Endothelial cell of umbilical vein (primary cell): ENCODE measurements at regions not wholly inside any gene's neighbourhood (a gene's known extent, or its start where the extent isn't known, plus 50 kb on each side); places are given as distances from the start of the nearest gene placed in this dataset.

Experiments used
- EZH2 ChIP-seq: IDR thresholded peaks from 2 replicates; pipeline ENCODE4 v1.6.1; 2012; ENCODE audit warnings: borderline replicate concordance, low read depth, mild to moderate bottlenecking, moderate library complexity, low read length, inconsistent platforms; ENCODE audit not compliant: severe bottlenecking
- FOS ChIP-seq: IDR thresholded peaks from 2 replicates; pipeline ENCODE4 v1.6.1; 2011; ENCODE audit warnings: mild to moderate bottlenecking, low read length, moderate library complexity, borderline replicate concordance; ENCODE audit not compliant: insufficient read depth
- GATA2 ChIP-seq: IDR thresholded peaks from 2 replicates; pipeline ENCODE4 v1.7.0; 2011; ENCODE audit warnings: low read depth, mild to moderate bottlenecking, moderate library complexity, mixed read lengths, low read length; ENCODE audit not compliant: insufficient read length, insufficient read depth
- JUN ChIP-seq: IDR thresholded peaks from 2 replicates; pipeline ENCODE4 v1.6.1; 2011; ENCODE audit warnings: borderline replicate concordance, low read depth; ENCODE audit not compliant: insufficient read length, insufficient read depth
- MYC ChIP-seq: IDR thresholded peaks from one replicate; pipeline ENCODE4 v1.6.1; 2011; ENCODE audit warnings: mild to moderate bottlenecking, low read depth, low read length
- POLR2A ChIP-seq: IDR thresholded peaks from 2 replicates; pipeline ENCODE4 v1.6.1; 2012; ENCODE audit warnings: low read depth, mild to moderate bottlenecking, control low read depth, low read length
- POLR2AphosphoS5 ChIP-seq: IDR thresholded peaks from 2 replicates; pipeline ENCODE4 v1.6.1; 2012; ENCODE audit warnings: low read depth, mild to moderate bottlenecking, control low read depth, low read length, moderate library complexity; ENCODE audit not compliant: insufficient read depth
- TF ChIP-seq, protein P1 (sequence below), 2 donors: IDR thresholded peaks; 1 replicate in 1 of 2; 2 replicates in 1 of 2; pipeline ENCODE4 v1.5.1; 2011; ENCODE audit warnings: low read length in 2 of 2, mild to moderate bottlenecking in 2 of 2, moderate library complexity in 2 of 2, control low read depth in 1 of 2, inconsistent platforms in 1 of 2, low read depth in 1 of 2; ENCODE audit not compliant: insufficient read depth in 1 of 2; ENCODE audit errors: extremely low read depth in 1 of 2
- TF ChIP-seq, protein P2 (sequence below): IDR thresholded peaks from 2 replicates; pipeline ENCODE4 v1.6.1; 2011; ENCODE audit not compliant: insufficient read depth, insufficient read length

DNA sequence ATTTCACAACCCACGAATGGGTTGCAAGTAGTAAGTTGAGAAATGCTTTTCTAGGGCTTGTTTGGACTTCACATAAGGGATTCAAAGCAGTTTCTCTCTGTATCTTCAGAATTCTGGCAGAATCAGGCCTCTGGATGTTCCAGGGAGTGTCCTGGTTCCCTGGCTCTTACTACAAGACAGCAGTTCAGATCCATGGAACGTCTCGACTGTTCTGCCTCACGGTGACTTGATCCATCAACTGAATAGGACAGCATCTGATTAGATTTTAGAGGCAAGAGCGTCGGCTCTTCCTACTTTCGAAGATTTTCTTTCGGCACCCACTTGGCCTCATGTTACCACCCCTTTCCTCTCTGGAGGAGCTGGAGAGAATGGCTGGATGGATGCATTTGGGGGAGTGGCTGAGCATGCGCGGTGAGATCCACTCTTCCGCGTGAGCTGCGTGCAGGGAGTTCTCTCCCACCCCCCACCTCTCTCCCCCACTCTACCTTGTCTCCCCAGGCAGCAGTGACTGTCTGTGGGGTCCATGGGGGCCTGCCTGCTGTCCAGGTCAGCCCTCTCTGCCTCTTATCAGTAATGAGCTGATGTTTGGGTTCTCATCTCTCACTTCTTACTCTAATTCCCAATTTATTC lies 132.5 kb downstream of the VAPA start:
- no peak for TF ChIP-seq FOS
- TF ChIP-seq, protein P1, sequence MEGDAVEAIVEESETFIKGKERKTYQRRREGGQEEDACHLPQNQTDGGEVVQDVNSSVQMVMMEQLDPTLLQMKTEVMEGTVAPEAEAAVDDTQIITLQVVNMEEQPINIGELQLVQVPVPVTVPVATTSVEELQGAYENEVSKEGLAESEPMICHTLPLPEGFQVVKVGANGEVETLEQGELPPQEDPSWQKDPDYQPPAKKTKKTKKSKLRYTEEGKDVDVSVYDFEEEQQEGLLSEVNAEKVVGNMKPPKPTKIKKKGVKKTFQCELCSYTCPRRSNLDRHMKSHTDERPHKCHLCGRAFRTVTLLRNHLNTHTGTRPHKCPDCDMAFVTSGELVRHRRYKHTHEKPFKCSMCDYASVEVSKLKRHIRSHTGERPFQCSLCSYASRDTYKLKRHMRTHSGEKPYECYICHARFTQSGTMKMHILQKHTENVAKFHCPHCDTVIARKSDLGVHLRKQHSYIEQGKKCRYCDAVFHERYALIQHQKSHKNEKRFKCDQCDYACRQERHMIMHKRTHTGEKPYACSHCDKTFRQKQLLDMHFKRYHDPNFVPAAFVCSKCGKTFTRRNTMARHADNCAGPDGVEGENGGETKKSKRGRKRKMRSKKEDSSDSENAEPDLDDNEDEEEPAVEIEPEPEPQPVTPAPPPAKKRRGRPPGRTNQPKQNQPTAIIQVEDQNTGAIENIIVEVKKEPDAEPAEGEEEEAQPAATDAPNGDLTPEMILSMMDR (IDR thresholded peaks at IDR 0.05; ENCODE audit: extremely low read depth in 1 of 2, insufficient read depth in 1 of 2, low read depth in 1 of 2, low read length in 2 of 2), result no peak
- TF ChIP-seq EZH2, result no peak
- no peak for TF ChIP-seq POLR2A
- TF ChIP-seq MYC, result no peak
- TF ChIP-seq JUN, result no peak
- TF ChIP-seq, protein P2, sequence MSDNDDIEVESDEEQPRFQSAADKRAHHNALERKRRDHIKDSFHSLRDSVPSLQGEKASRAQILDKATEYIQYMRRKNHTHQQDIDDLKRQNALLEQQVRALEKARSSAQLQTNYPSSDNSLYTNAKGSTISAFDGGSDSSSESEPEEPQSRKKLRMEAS, result no peak
- no peak for TF ChIP-seq POLR2AphosphoS5
- TF ChIP-seq GATA2, result no peak
